Lower lobe of right lung (tissue), 2 donors: ENCODE measurements at regions not wholly inside any gene's neighbourhood (a gene's known extent, or its start where the extent isn't known, plus 50 kb on each side); places are given as distances from the start of the nearest gene placed in this dataset.

Source experiments
- ATAC-seq, 2 donors: fragments of 200-7000 bp; cut with Tn5 transposase; one replicate each; pipeline ENCODE4 v1.9.1; 2020 to 2022; ENCODE audit warnings: mild to moderate bottlenecking in 2 of 2, moderate library complexity in 2 of 2
- DNase-seq: peaks from one replicate; pipeline ENCODE4 v3.0.0-alpha.2; 2020
- H3K27ac ChIP-seq: fragments of 200-600 bp; one replicate; pipeline ENCODE4 v1.8.0; 2022
- H3K27me3 ChIP-seq: fragments of 200-600 bp; one replicate; pipeline ENCODE4 v1.8.0; 2022; ENCODE audit warnings: low read depth
- H3K36me3 ChIP-seq: fragments of 200-600 bp; one replicate; pipeline ENCODE4 v1.8.0; 2022; ENCODE audit warnings: mild to moderate bottlenecking
- H3K4me1 ChIP-seq: fragments of 200-600 bp; one replicate; pipeline ENCODE4 v1.8.0; 2022
- H3K4me3 ChIP-seq: fragments of 200-600 bp; one replicate; pipeline ENCODE4 v1.8.0; 2022; ENCODE audit warnings: mild to moderate bottlenecking
- H3K9me3 ChIP-seq: fragments of 200-600 bp; one replicate; pipeline ENCODE4 v1.8.0; 2022
- CTCF ChIP-seq: fragments of 200-600 bp; IDR thresholded peaks from one replicate; pipeline ENCODE4 v1.8.0; 2022; ENCODE audit warnings: antibody characterized with exemption, mild to moderate bottlenecking
- intact Hi-C: fragments of 100-400 bp; cut with DNase I; formaldehyde crosslinking; loops from one replicate; pipeline ENCODE4 v1.11.0; 2022
- donor health status: DM: no; HTN: yes; CAD: no; lungs with severe emphysema.

- DNase-seq (no peak), ATAC-seq (no peak)
- TF ChIP-seq CTCF = no peak
- H3K4me3 ChIP-seq = no peak overlapping the region
- no peaks in the 10 kb centered on the region for H3K27me3 ChIP-seq
- intact Hi-C loops = no loop called here
- no peak overlapping the region for H3K27ac ChIP-seq
- H3K36me3 ChIP-seq = no peaks in the 10 kb centered on the region
- no peaks in the 10 kb centered on the region for H3K9me3 ChIP-seq
- H3K4me1 ChIP-seq = no peaks in the 10 kb centered on the region
These were observed 366.2 kb upstream of the MON1B start for GRCh38 chr16:76824791-76825190.

DNA sequence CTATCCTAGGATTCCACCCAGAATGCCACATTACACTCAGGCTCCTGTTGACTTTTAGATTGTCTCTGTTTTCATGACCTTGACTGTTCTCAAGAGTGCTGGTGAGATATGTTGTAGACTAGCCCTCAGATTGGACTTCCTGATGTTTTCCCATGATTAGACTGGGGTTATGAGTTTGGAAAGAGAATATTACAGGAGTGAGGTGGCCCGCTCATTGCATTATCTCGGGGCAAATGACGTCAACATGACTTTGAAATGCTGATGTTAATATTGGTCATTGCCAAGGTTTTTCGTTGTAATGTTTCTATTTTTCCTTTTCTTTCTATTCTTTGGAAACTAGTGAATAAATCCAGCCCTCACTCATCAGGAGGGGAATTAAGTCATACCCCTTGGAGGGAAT, 355.7 kb upstream of the MON1B start:
- Histone ChIP-seq H3K36me3 (no peaks in the 10 kb centered on the region), H3K9me3 (no peaks in the 10 kb centered on the region), H3K27me3 (no peaks in the 10 kb centered on the region), H3K4me1 (no peaks in the 10 kb centered on the region), H3K4me3 (no peak overlapping the region), H3K27ac (no peak overlapping the region)
- ATAC-seq (no peak), DNase-seq (no peak)
- TF ChIP-seq CTCF = no peak
- intact Hi-C loops = no loop called here

DNA sequence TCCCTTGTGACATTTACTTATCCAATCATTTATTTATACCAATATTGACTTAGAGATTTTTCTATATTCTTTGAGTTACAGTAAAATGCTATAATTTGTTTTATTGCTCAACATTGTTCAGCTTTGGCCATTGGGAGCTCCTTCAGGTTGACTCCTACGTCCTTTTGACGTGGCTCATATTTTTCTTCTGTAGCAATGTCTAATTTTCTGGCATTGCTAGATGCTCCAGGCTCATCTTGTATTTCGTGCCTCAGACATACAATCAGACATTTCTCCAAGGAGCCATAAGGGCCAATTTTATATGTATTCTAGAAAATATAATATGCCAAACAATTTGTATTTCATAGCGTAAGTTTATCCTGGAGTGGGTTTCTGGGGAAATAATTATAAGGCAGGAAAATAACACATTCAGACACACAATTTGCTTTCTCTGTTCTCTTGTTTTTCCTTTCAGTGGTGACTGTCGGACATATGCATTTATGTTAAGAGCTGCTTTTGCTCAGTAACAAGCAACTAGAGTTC, 355.1 kb upstream of the MON1B start:
- DNase-seq (no peak), ATAC-seq (no peak)
- Histone ChIP-seq H3K27me3 (no peaks in the 10 kb centered on the region), H3K27ac (no peak overlapping the region), H3K4me3 (no peak overlapping the region), H3K9me3 (no peaks in the 10 kb centered on the region), H3K4me1 (no peaks in the 10 kb centered on the region), H3K36me3 (no peaks in the 10 kb centered on the region)
- TF ChIP-seq CTCF = no peak
- intact Hi-C loops = no loop called here

GRCh38 chr16:76837872-76838271, 353.1 kb upstream of the MON1B start:
- no peak overlapping the region for H3K4me3 ChIP-seq
- H3K36me3 ChIP-seq = no peaks in the 10 kb centered on the region
- DNase-seq (no peak), ATAC-seq (no peak)
- intact Hi-C loops = no loop called here
- H3K27ac ChIP-seq = no peak overlapping the region
- no peaks in the 10 kb centered on the region for H3K4me1 ChIP-seq
- H3K27me3 ChIP-seq = no peaks in the 10 kb centered on the region
- H3K9me3 ChIP-seq = no peaks in the 10 kb centered on the region
- no peak for TF ChIP-seq CTCF

DNA sequence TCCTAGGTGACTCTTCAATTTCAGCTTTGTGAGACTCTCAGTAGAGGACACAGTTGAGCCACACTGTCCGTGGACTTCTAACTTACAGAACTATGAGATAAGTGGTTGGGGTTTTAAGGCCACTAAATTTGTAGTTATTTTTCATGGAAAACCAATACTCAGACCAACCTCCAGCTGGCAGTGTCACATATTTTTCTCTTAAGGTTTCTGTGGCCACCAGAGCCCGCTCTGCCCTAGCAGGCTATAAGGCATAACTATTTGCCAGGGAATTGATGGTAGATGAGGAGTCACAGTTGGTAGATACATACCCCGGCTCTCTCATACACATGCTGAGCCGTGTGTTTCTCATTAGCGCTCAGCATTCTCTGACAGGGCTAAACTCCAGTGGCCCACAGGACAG, 336.8 kb upstream of the MON1B start:
- intact Hi-C loops = no loop called here

More for the DNA sequence above, 336.8 kb upstream of the MON1B start:
- no peak for TF ChIP-seq CTCF
- DNase-seq = no peak
- Histone ChIP-seq H3K4me3 (no peak overlapping the region), H3K9me3 (peaks cover 10% of the 10 kb centered on the region), H3K4me1 (no peaks in the 10 kb centered on the region), H3K27me3 (no peaks in the 10 kb centered on the region), H3K36me3 (no peaks in the 10 kb centered on the region), H3K27ac (no peak overlapping the region)
- ATAC-seq = no peak
